GM19395 (cell line): ENCODE measurements at regions not wholly inside any gene's neighbourhood (a gene's known extent, or its start where the extent isn't known, plus 50 kb on each side); places are given as distances from the start of the nearest gene placed in this dataset.
"Not testable (repeated sequence)": the region's sequence is repeated elsewhere in the genome, so short reads cannot be mapped to it uniquely, and the experiment has no call there.

Experiments
- ATAC-seq: cut with Tn5 transposase; IDR thresholded peaks from one replicate; pipeline ENCODE4 v1.9.1; 2021; ENCODE audit warnings: mild to moderate bottlenecking, moderate library complexity; ENCODE audit not compliant: unreplicated experiment

GRCh38 chrX:128653524-128654060, 601.4 kb upstream of the ACTRT1 start:
- ATAC-seq, result no peak

GRCh38 chrX:128650326-128650725, 598.1 kb upstream of the ACTRT1 start:
- ATAC-seq, result no peak

GRCh38 chrX:128634754-128635153, 582.6 kb upstream of the ACTRT1 start:
- no peak for ATAC-seq

GRCh38 chrX:128623361-128623760, 571.2 kb upstream of the ACTRT1 start:
- no peak for ATAC-seq

- ATAC-seq, result no peak
Measured at GRCh38 chrX:128622296-128622695, 570.1 kb upstream of the ACTRT1 start.

- ATAC-seq, result no peak
Measured at GRCh38 chrX:128619490-128619889, 567.3 kb upstream of the ACTRT1 start.

- no peak for ATAC-seq
Measured at GRCh38 chrX:128616933-128617332, 564.7 kb upstream of the ACTRT1 start.

GRCh38 chrX:128606817-128607216, 554.6 kb upstream of the ACTRT1 start:
- ATAC-seq, result not testable (repeated sequence)

- not testable (repeated sequence) for ATAC-seq
Measured at GRCh38 chrX:128606357-128606756, 554.2 kb upstream of the ACTRT1 start.

- no peak for ATAC-seq
Measured at GRCh38 chrX:128601706-128602105, 549.5 kb upstream of the ACTRT1 start.

- no peak for ATAC-seq
Measured at GRCh38 chrX:128599632-128600031, 547.4 kb upstream of the ACTRT1 start.

- ATAC-seq, result no peak
Measured at GRCh38 chrX:128582036-128582435, 529.8 kb upstream of the ACTRT1 start.

- no peak for ATAC-seq
Measured at GRCh38 chrX:128581615-128582014, 529.4 kb upstream of the ACTRT1 start.

- no peak for ATAC-seq
Measured at GRCh38 chrX:128543114-128543513, 490.9 kb upstream of the ACTRT1 start.

- peak; percentile 82 for ATAC-seq
Measured at GRCh38 chrX:128518508-128518907, 466.3 kb upstream of the ACTRT1 start.

- ATAC-seq, result no peak
Measured at GRCh38 chrX:128517691-128518090, 465.5 kb upstream of the ACTRT1 start.

GRCh38 chrX:128504496-128504895, 452.3 kb upstream of the ACTRT1 start:
- no peak for ATAC-seq

- ATAC-seq, result no peak
Measured at GRCh38 chrX:128464116-128464515, 411.9 kb upstream of the ACTRT1 start.

GRCh38 chrX:128460835-128461234, 408.6 kb upstream of the ACTRT1 start:
- no peak for ATAC-seq

GRCh38 chrX:128458888-128459287, 406.7 kb upstream of the ACTRT1 start:
- no peak for ATAC-seq

- ATAC-seq, result no peak
Measured at GRCh38 chrX:128457674-128458073, 405.5 kb upstream of the ACTRT1 start.

GRCh38 chrX:128439159-128439558, 387.0 kb upstream of the ACTRT1 start:
- no peak for ATAC-seq

GRCh38 chrX:128438082-128438481, 385.9 kb upstream of the ACTRT1 start:
- ATAC-seq, result no peak
